GM19240 (cell line): ENCODE measurements at regions not wholly inside any gene's neighbourhood (a gene's known extent, or its start where the extent isn't known, plus 50 kb on each side); places are given as distances from the start of the nearest gene placed in this dataset.
"Not testable (repeated sequence)": the region's sequence is repeated elsewhere in the genome, so short reads cannot be mapped to it uniquely, and the experiment has no call there.

Experiments
- DNase-seq: peaks from one replicate; pipeline ENCODE4 v3.0.0; 2011; ENCODE audit warnings: low spot score; ENCODE audit not compliant: insufficient read length

DNA sequence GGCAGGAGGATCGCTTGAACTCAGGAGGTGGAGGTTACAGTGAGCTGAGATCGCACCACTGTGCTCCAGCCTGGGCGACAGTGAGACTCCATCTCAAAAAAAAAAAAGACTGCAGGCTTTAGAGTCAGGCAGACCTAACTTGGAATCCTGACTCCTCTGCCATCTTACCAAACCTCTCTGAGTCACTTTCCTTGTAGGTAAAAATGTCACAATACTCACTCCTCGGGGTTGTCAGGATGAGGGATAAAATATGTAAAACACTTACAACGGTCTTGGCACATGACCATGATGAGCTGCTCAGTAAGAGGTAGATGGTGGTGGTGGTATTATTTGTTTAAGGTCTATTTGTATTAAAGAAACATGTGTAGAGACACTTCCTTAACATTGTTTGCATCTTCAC lies 154.1 kb upstream of the PDE1C start:
- no peak for DNase-seq

DNA sequence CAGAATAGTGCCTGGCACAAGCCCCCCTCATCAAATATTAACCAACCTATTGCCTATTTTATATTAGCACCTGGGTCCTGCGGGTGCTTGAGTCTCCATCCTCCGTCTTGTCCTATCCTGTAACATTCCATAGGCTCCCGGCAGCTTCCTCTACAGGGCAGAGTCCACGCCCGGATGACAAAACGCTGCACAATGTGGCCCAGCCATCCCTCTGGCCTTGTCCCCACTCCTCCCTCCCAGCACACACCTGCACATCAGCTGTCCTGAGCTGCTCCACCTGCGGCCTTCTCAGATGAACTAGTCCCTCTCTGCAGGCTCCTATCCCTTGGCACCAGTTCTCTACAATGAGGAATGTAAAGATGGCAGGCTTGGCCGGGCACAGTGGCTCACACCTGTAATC lies 153.5 kb upstream of the PDE1C start:
- DNase-seq: no peak

DNA sequence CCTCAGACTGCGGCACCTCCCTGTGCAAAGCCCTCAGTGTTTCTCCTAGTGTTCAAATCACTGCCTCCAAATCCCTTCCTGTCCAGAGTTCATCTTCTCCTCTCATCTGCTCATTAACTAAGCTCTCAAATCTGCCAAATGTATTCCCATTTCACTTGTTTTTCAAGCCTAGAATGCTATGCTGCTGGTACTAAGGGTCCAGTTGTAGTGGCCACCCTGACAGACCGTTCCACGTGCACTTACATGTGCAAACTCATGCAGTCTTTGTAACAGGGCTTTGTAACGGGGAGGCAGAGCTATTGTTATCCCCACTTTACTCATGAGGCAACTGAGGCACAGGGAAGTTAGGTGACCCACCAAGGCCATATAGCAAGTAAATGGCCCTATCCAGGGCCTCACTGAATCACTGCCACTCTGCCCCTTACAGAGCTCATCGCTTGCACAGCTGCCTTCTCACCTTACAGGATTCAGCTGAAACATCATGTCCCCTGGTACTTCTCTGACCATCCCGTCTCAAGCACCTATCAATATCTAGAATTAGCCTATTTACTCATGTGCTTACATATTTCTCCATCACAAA lies 153.0 kb upstream of the PDE1C start:
- DNase-seq: no peak

DNA sequence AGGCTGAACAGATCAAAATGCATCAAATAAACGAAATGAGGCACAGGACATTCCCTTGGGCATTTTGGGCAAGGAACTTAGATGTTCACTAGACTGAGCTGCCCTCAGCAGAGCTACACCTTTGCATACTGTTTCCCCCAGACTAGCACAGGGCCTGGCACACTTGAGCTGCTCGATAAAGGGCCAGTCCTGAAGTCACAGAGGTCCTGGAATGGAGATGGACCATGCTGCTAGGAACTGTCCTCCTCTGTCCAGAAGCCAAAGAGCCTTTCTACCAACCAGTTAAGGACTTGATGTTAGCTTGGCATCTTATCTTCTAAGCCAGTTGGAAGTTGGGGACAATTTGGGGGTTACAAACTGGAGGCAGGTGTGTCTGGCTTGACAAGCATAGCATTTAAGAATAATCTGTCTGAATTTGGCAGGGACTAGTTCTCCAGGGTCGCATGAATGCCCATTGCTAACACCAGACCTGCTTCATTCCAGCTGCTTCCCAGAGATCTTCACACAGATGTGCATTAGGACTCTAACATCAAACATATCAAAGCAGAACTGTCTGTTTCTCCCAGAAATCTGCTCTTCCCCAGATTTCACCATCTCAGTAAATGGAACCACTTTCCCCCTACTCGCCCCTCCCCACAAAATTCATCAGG lies 152.2 kb upstream of the PDE1C start:
- no peak for DNase-seq

DNA sequence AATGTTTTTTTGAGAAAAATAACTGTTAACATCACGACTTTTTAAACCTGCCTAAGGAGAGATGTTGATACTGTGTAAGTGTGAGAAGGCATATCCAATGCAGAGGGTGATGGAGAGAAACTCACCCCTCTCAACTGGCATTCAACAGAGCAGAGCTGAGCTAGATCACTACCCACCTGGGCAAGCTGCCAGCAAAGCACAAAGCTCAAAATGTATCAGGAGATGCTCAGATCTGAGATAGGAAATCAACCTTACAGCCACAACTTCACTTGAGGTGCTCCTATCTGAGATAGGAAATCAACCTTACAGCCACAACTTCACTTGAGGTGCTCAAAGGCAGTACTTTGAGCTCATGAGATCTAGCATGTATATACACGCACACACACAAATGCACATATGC lies 151.5 kb upstream of the PDE1C start:
- DNase-seq: no peak

DNA sequence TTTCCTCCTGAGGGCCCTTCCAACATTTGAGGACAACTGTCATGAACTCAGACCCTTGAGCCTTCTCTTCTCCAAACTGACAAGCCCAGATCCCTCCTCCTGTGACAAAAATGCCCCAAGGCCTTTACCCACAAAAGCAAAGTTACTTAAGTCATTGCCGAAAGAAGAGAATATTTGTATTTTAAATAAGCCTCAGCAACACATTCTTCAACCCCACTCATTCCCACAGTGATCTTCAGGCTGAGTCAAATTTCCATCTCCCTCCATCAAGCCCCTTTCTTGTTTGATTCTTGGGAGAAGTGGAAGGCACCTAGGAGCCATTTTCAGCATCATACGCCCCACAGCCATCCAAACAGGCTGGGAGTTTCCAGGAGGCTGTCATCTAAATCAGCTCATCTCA lies 150.8 kb upstream of the PDE1C start:
- no peak for DNase-seq

DNA sequence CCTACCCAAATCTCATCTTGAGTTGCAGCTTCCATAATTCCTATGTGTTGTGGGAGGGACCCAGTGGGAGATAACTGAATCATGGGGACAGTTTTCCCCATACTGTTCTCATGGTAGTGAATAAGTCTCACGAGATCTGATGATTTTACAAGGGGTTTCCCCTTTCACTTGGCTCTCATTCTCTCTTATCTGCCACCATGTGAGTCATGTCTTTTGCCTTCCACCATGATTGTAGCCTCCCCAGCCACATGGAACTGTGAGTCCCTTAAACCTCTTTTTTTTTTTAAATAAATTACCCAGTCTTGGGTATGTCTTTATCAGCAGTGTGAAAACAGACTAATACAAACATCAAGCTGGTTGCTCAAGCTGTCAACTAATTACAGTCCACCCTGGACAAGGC lies 149.6 kb upstream of the PDE1C start:
- not testable (repeated sequence) for DNase-seq

DNA sequence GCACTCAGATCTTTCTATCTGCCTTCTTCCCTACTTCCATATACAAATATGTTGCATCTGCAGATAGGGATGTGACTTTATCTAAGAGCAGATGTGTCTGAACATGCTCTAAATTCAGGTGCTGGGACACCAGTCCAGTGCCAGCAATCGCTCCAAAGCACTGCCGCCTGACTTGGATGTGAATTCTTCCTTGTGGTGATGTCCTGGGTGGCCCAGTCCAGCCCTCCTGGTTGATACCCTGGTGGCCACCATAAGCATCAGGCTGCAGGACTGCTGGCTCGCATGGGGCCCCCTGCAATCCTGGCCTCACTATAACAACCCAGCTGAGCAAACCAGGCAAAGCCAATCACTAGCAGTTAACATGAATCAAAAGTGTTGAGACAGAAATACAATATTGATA lies 149.2 kb upstream of the PDE1C start:
- DNase-seq: no peak

DNA sequence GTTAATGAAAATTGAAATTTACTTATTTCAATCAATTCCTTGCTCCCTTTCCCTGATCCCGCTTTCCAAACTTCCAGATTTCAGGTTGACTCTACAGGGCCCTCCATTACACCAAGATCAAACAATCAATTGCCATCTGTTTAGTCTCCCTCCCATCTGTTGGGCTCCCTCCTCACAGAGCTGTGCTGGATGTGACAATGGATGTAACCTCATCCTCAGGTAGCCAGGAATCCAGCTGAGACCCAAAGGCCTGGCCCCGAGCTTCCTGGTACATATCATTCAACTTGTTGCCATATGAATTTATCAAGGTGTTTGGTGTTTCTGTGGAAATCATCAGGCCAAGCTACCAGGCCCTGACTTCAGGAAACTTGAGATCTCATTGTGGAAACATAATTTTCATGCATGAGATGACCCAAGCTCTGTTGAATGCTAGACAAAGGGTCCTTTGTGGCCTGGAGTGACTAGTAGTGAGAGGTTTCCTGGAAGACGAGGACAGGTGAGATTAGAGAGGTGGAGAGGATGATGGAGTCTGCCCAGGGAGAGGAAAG lies 148.6 kb upstream of the PDE1C start:
- no peak for DNase-seq

DNA sequence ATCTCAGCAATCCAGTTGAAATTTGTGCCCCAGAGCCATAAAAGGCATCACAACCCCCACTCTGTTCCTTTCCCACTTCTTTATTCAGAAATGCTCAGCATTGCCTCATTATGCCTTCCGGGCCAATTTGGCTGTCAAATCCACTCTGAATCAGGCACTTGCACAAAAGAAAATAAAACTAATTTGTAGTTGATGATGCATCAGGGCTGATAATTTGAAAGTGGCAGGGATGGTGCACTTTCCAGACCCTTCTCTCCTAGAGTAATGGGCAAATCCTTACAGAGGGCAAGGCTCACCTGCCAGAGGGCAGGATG lies 147.9 kb upstream of the PDE1C start:
- no peak for DNase-seq

DNA sequence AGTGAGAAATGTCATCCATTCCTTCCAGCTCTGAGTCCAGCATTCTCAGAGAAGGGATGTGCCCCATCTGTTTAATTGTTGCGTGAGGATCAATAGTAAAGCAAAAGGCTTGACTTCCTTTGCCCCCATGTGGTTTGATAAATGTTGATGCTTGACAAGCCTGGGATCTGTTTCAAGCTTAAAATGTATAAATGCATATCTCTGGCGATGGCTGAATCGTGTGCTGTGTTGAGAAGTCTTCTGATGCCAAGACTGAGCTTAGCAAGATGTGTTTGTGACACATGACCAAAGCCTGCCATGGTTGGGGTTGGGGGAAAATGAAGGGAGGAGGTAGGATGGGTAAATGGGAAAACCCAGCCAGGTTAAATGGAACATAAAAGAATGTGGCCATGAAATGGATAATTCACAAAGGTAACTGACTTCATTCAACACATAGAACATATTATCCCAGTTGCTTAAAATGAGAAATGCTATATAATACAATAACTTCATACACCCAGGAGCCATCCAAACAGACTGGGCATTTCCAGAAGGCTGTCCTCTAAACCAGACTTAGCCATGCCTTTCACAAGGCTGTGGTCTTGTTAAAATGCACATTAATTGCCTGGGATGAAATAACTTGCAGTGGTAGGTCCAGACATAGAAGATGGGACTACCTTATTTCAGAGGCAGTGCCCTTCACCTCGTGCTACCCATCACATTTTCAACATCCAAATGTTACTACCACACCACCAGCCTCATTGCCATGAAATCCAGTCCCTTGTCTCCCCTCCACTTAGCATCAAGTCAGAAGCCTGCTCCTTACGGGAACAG lies 147.3 kb upstream of the PDE1C start:
- DNase-seq: no peak

DNA sequence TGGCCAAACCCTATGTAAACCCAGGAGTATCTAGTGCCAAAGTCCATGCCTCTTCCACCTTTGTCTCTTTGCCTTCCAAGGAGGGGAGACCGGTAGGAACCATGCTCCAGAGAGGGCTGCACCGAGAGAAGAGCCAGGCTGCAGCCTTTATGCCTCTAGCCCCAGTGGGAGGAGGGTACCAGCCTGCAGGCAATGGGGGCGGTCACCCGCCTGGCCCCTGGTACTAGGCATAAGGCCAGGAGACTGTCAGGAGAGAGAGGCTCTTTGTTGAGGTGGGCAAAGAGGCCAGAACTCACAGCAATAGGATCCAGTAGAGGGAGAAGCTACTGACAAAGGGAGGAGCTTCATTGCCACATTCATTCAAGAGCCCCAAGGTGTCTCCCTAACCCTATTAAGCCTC lies 146.6 kb upstream of the PDE1C start:
- DNase-seq: no peak

DNA sequence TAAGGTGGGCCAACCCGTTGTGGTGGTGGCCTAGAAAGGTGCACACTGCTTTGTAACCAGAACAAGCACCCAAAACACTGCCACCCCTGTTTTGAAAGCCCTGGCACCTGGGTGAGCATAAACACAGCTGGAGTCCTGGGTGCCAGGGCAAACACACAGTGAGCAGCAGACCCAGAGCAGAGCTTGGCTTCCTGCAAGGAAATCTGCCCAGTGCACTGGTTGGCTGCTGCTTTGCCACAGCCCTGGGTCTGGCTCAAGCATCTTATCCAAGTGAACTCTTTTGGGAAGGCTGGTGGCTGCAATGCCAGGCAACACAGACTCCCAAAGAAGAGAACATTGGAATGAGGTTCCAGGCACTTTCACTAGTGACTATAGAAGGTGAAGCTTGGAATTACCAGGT lies 145.5 kb upstream of the PDE1C start:
- no peak for DNase-seq

DNA sequence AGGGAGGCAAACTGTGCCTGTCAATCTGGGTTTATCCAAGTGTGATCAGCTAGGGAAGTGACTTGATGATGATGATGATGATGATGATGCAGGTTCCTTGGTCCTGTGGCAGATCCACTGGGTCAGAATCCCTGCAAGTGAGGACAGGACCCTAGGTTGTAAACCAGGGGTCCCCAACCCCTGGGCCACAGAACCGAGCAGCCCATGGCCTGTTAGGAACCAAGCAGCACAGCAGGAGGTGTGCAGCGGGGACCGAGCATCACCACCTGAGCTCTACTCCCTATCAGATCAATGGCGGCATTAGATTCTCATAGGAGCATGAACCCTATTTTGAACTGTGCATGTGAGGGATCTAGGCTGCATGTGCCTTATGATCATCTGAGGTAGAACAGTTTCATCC lies 144.7 kb upstream of the PDE1C start:
- DNase-seq: no peak

DNA sequence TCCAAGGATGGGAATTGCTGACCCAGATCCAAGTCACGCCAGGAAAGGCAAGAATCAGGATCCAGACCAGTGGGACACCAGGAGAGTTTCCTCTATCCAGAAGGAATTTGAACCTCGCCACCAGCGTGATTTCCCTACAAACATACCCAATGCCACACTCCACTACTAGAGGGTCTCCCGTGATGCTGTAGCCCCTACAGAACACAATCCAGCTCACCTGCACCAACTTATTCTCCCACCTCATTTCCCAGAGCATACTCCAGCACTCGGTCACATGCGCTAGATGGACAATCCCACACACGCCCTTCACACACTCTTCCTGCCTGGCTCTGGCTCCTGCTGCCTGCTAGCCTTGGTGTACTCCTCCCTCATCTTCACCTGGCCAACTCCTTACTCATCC lies 142.1 kb upstream of the PDE1C start:
- no peak for DNase-seq

DNA sequence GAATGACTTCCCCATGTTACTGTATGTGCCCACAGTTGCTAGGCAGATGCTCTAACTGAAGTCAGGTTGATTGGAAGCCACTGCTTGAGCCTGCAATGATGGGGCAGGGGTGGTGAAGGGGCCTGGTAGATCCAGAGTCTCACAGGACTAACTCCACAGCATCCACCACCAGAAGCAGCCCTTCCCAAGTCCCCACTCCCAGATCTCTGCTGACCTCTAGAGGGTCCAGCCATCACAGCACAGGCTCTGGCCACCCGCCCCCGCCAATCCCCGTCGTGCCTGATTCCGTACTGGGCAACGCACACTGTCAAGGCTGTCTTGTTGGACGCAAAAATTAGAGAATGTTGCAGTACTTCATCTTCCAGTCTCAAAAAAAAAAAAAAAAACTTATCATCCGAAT lies 136.8 kb upstream of the PDE1C start:
- no peak for DNase-seq

DNA sequence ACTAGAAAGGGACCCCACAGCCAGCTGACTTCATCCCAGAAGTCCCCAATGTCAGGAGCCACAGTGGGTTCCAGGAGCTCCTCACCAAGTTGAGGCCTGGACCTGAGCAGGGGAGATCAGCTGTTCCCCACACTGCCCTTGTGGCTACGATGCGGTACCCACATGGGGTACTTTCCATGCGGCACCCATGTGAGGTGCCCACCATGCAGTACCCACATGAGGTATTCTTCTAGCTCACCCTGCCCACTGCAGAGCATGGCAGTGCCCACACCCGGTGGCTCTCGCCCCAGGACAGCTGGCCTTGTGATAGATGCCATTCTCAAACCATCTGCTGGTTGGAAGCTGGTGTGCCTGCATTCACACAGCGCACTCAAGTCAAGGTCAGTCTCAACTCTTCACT lies 136.3 kb upstream of the PDE1C start:
- no peak for DNase-seq

DNA sequence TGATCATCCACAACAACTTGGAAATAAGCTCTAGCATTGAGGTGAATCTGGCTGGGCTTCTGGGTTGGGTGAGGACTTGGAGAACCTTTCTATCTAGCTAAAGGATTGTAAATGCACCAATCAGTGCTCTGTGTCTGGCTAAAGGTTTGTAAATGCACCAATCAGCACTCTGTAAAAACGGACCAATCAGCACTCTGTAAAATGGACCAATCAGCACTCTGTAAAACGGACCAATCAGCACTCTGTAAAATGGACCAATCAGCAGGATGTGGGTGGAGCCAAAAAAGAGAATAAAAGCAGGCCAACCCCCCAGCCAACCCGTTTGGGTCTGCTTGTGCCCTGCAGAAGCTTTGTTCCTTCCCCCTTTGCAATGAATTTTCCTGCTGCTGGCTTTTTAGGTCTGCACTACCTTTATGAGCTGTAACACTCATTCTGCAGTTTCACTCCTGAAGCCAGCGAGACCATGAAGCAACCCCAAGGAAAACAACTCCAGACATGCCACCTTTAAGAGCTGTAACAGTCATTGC lies 135.2 kb upstream of the PDE1C start:
- not testable (repeated sequence) for DNase-seq

DNA sequence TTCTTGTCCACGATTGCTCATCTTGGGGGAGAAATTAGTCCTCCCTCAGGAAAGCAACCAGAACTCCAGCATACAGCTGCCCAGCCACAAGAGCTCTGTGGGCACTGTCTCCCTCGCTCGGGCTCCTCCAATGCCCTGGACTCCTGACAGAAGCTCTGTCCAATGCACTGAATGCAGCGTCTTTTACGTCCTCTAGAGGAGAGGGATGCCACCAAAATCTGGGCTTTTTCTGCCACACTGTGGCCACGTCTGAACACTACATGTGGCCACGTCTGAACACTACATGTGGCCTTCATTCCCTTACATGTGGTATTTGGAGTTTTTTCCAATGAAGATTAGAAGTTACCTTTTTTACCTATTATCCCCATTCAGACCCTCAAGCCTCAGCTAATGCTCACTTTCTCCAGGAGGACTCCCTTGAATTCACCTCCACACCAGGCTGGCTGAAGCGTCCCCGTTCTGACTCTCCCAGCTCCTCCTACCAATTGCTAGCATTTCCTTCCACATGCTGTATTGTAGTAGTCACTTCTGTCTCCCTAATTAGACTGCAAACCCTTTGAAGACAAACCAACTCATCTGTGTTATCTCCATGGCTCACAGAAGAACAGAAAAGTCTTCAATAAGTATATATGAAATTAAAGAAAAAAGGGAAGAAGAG lies 134.3 kb upstream of the PDE1C start:
- no peak for DNase-seq

DNA sequence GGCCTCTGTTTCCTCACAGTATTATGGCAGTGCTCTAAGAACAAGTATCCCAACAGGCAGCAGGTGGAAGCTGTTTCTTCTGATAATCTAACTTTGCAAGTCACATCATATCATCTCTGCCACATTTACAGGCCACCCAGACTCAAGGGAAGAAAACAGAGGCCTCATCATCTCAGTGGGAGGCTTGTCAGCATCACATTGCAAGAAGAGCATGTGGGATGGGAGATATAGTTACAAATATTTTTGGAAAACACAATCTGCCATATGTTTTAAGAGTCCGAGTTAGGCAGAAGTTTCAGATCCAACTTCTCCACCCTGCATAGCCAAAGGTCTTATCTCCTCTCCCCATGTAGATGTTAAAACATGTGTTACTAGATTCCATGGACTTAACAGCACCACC lies 130.4 kb upstream of the PDE1C start:
- DNase-seq: no peak

DNA sequence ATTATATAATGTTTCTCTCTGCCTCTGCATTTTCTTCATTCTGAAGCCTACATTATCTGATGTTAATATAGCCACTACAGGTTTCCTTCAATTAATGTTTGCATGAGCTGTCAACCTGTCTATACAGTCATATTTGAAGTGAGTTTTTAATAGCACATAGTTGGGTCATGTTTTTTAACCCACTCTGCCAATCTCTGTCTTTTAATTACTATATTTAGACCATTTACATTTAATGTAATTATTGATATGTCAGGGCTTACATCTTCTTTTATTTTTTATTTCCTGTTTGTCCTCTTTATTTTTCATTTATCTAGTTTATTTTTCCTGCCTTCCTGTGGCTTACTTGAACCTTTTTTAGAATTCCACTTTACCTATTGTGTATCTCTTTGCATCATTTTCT lies 124.3 kb upstream of the PDE1C start:
- DNase-seq: no peak

DNA sequence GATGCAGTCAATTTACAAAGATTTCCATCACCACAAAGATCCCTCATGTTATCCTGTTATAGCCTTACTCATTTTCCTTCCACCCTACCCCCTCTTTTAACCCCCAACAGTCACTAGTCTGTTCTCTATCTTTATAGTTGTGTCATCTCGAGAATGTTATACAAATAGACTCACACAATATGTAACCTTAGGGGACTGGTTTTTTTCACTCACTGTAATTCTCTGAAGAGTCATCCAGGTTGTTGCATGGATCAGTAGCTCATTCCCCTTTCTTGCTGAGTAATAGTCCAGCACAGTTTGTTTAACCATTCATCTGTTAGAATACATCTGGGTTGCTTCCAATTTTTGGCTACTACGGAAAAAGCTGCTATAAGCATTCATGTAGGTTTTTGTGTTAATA lies 121.1 kb upstream of the PDE1C start:
- DNase-seq: no peak
